ENCODE measurements at regions not wholly inside any gene's neighbourhood (a gene's known extent, or its start where the extent isn't known, plus 50 kb on each side); places are given as distances from the start of the nearest gene placed in this dataset.

DNA sequence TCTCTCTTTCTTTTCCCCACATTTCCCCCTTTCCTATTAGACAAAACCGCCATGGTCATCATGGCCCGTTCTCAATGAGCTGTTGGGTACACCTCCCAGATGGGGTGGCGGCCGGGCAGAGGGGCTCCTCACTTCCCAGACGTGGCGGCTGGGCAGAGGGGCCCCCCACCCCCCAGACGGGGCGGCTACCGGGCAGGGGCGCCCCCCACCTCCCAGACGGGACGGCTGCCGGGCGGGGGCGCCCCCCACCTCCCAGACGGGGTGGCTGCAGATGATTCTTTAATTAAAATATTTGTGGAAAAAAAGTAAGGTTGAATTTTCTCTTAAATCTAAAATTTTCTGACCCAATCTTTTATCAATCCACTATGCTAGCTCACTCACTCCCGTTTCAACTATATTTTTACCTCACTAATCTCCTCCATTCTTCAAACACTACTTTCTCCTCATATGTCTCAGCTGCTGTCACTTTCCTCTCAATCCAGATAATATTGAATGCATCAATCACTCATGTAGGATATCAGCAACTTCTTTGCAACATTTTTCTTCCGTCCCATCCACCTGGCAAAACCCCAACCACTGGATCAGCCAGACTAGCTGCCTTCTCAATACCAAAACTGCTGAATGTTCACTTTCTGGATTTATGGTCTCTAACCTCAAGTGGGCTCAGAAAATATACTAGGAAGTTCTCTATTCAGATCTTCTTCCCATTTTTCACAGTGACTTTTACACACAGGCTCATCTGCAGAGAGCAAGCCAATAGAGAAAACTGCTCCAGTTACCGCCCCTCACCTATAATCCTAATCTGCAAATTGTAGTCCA lies 81.1 kb upstream of the TRIM24 start:
- Histone ChIP-seq H3K27ac (ENCODE audit: low read length in 2 of 2) (no peak overlapping the region), H3K4me2 (replicated peaks; ENCODE audit: low read depth, low read length, poor library complexity, severe bottlenecking) (no peak overlapping the region), H3K4me1 (ENCODE audit: control insufficient read depth in 2 of 2, insufficient read depth in 2 of 2, low read length in 2 of 2) (no peaks in the 10 kb centered on the region), H2AFZ (ENCODE audit: insufficient read depth, low read depth, low read length, poor library complexity, severe bottlenecking) (no peak overlapping the region), H3K36me3 (replicated peaks in 1 of 2; ENCODE audit: control extremely low read depth in 1 of 2, control insufficient read depth in 1 of 2, extremely low read depth in 1 of 2, insufficient read depth in 2 of 2, low read length in 1 of 2) (no peaks in the 10 kb centered on the region), H3K9me3 (ENCODE audit: control extremely low read depth in 1 of 3, control insufficient read depth in 2 of 3, insufficient read depth in 1 of 3, low read length in 2 of 3) (no peaks in the 10 kb centered on the region), H3K79me2 (ENCODE audit: control insufficient read depth, insufficient read depth, low read length) (no peaks in the 10 kb centered on the region), H3K9ac (ENCODE audit: low read length) (no peak overlapping the region), H4K20me1 (ENCODE audit: control insufficient read depth, insufficient read depth, low read length, poor library complexity, severe bottlenecking) (no peaks in the 10 kb centered on the region), H3K27me3 (replicated peaks in 1 of 4; ENCODE audit: control extremely low read depth in 1 of 4, control insufficient read depth in 3 of 4, insufficient read depth in 4 of 4, low read length in 3 of 4) (no peaks in the 10 kb centered on the region), H3K4me3 (ENCODE audit: control extremely low read depth in 1 of 5, extremely low read depth in 1 of 5, insufficient read depth in 1 of 5, low read depth in 2 of 5, low read length in 4 of 5) (no peak overlapping the region)
- 63% methylated on average over 5 of the region's 19 CpGs for WGBS (ENCODE audit: insufficient coverage)
- DNase-seq (no peak), ATAC-seq (ENCODE audit: low read depth) (no peak)
- TF ChIP-seq, protein P1, sequence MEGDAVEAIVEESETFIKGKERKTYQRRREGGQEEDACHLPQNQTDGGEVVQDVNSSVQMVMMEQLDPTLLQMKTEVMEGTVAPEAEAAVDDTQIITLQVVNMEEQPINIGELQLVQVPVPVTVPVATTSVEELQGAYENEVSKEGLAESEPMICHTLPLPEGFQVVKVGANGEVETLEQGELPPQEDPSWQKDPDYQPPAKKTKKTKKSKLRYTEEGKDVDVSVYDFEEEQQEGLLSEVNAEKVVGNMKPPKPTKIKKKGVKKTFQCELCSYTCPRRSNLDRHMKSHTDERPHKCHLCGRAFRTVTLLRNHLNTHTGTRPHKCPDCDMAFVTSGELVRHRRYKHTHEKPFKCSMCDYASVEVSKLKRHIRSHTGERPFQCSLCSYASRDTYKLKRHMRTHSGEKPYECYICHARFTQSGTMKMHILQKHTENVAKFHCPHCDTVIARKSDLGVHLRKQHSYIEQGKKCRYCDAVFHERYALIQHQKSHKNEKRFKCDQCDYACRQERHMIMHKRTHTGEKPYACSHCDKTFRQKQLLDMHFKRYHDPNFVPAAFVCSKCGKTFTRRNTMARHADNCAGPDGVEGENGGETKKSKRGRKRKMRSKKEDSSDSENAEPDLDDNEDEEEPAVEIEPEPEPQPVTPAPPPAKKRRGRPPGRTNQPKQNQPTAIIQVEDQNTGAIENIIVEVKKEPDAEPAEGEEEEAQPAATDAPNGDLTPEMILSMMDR (IDR thresholded peaks at IDR 0.05): no peak
- no peak for TF ChIP-seq EZH2 (IDR thresholded peaks at IDR 0.05; ENCODE audit: borderline replicate concordance, insufficient read depth, low read depth, low read length, poor library complexity, severe bottlenecking)
- ChIA-PET CTCF (no interaction called here), POLR2A (no interaction called here)
- intact Hi-C loops (cut with micrococcal nuclease): no loop called here
- Mint-ChIP-seq H3K9me3 (ENCODE audit: insufficient read depth) (no peaks in the 10 kb centered on the region), H3K27ac (no peak overlapping the region), H3K4me1 (no peaks in the 10 kb centered on the region), H3K4me3 (no peak overlapping the region), H3K27me3 (no peaks in the 10 kb centered on the region)

DNA sequence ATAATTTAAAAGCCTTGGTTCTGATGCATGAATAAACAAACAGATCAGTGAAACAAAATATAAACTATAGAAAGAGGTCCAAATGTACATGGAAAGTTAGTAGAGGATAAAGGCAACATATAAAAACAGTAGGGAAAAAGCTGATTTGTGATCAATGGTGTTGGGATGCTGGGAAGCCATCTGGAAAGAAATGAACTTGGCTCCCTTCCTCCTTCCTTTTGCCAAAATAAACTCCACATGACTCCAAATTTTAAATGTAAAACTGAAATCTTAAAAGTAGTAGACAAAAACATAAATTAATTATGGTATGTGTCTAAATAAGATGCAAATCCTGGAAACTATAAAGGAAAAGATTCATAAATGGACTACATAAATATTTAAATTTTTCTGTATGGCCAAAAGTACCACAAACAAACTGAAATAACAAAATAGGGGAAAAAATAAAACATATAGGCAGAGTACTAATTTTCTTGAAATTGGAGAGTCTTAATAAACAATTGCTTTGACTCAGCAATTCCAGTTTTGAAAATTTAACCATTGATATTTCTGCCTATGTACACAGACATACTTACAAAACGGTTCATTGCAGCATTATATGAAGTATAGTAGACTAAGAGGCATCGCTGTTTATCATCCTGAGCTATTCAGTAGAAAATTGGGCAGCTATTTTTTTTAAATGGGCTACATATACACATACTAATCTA lies 77.0 kb upstream of the TRIM24 start:
- Histone ChIP-seq H3K27me3 (replicated peaks in 1 of 4; ENCODE audit: control extremely low read depth in 1 of 4, control insufficient read depth in 3 of 4, insufficient read depth in 4 of 4, low read length in 3 of 4) (no peaks in the 10 kb centered on the region), H3K9me3 (ENCODE audit: control extremely low read depth in 1 of 3, control insufficient read depth in 2 of 3, insufficient read depth in 1 of 3, low read length in 2 of 3) (peaks cover 0 to 4% (median 0%) of the 10 kb centered on the region in 3 donors), H3K79me2 (ENCODE audit: control insufficient read depth, insufficient read depth, low read length) (no peaks in the 10 kb centered on the region), H3K36me3 (replicated peaks in 1 of 2; ENCODE audit: control extremely low read depth in 1 of 2, control insufficient read depth in 1 of 2, extremely low read depth in 1 of 2, insufficient read depth in 2 of 2, low read length in 1 of 2) (no peaks in the 10 kb centered on the region), H3K4me1 (ENCODE audit: control insufficient read depth in 2 of 2, insufficient read depth in 2 of 2, low read length in 2 of 2) (no peaks in the 10 kb centered on the region), H3K27ac (ENCODE audit: low read length in 2 of 2) (no peak overlapping the region), H3K4me3 (ENCODE audit: control extremely low read depth in 1 of 5, extremely low read depth in 1 of 5, insufficient read depth in 1 of 5, low read depth in 2 of 5, low read length in 4 of 5) (no peak overlapping the region), H3K9ac (ENCODE audit: low read length) (no peak overlapping the region), H2AFZ (ENCODE audit: insufficient read depth, low read depth, low read length, poor library complexity, severe bottlenecking) (no peak overlapping the region), H4K20me1 (ENCODE audit: control insufficient read depth, insufficient read depth, low read length, poor library complexity, severe bottlenecking) (no peaks in the 10 kb centered on the region), H3K4me2 (replicated peaks; ENCODE audit: low read depth, low read length, poor library complexity, severe bottlenecking) (no peak overlapping the region)
- Mint-ChIP-seq H3K27ac (no peak overlapping the region), H3K27me3 (no peaks in the 10 kb centered on the region), H3K9me3 (ENCODE audit: insufficient read depth) (peaks cover 3% of the 10 kb centered on the region), H3K4me1 (no peaks in the 10 kb centered on the region), H3K4me3 (no peak overlapping the region)
- POLR2A ChIA-PET: no interaction called here
- WGBS (ENCODE audit: insufficient coverage): no CpG with 5 or more reads among the region's 2 CpGs
- CTCF ChIA-PET: no interaction called here
- no peak for ATAC-seq (ENCODE audit: low read depth)
- TF ChIP-seq, protein P1 (IDR thresholded peaks at IDR 0.05): no peak
- TF ChIP-seq EZH2 (IDR thresholded peaks at IDR 0.05; ENCODE audit: borderline replicate concordance, insufficient read depth, low read depth, low read length, poor library complexity, severe bottlenecking): no peak
- no peak for DNase-seq
- intact Hi-C loops (cut with micrococcal nuclease): no loop called here
